HAP-1 (cell line): ENCODE measurements at regions not wholly inside any gene's neighbourhood (a gene's known extent, or its start where the extent isn't known, plus 50 kb on each side); places are given as distances from the start of the nearest gene placed in this dataset.
A peak's percentile ranks its signal among the peaks of the same experiment; 100 is the strongest.

Source experiments
- DNase-seq, 2 experiments: peaks; one replicate each; pipeline ENCODE4 v3.0.0-alpha.2; 2016 to 2020; ENCODE audit warnings: low spot score in 2 of 2
- H3K27me3 ChIP-seq: fragments of 250-450 bp; sonication (Bioruptor Pico); 2 replicates; pipeline ENCODE4 v1.5.1; 2020; ENCODE audit warnings: low read depth, mild to moderate bottlenecking, moderate library complexity
- H3K36me3 ChIP-seq: fragments of 250-450 bp; sonication (Bioruptor Pico); replicated peaks from 2 replicates; pipeline ENCODE4 v1.5.1; 2020; ENCODE audit warnings: mild to moderate bottlenecking
- H3K4me1 ChIP-seq: fragments of 250-450 bp; sonication (Bioruptor Pico); 2 replicates; pipeline ENCODE4 v1.5.1; 2020; ENCODE audit warnings: mild to moderate bottlenecking
- H3K4me3 ChIP-seq: fragments of 250-450 bp; sonication (Bioruptor Pico); 2 replicates; pipeline ENCODE4 v1.5.1; 2020; ENCODE audit warnings: mild to moderate bottlenecking, moderate library complexity
- H3K9me3 ChIP-seq: fragments of 250-450 bp; sonication (Bioruptor Pico); 2 replicates; pipeline ENCODE4 v1.5.1; 2020; ENCODE audit warnings: mild to moderate bottlenecking, moderate library complexity
- in situ Hi-C: fragments of 300-500 bp; cut with MboI; formaldehyde crosslinking; loops from 3 replicates; pipeline ENCODE4 v1.14.3; 2020; ENCODE audit warnings: low sequenced_read_pairs, inconsistent platforms, mixed read lengths

- Histone ChIP-seq H3K27me3 (no peaks in the 10 kb centered on the region), H3K36me3 (no peaks in the 10 kb centered on the region), H3K4me3 (no peak overlapping the region), H3K9me3 (no peaks in the 10 kb centered on the region), H3K4me1 (no peaks in the 10 kb centered on the region)
- in situ Hi-C loops, result no loop called here
- DNase-seq, result no peak
These were observed 128.9 kb upstream of the PROKR2 start for GRCh38 chr20:5445611-5446010.

- no peak for DNase-seq
- in situ Hi-C loops, result no loop called here
- Histone ChIP-seq H3K4me3 (no peak overlapping the region), H3K9me3 (no peaks in the 10 kb centered on the region), H3K4me1 (no peaks in the 10 kb centered on the region), H3K27me3 (no peaks in the 10 kb centered on the region), H3K36me3 (no peaks in the 10 kb centered on the region)
These were observed 125.3 kb upstream of the PROKR2 start for GRCh38 chr20:5442101-5442500.

GRCh38 chr20:5434116-5434515 lies 117.4 kb upstream of the PROKR2 start:
- in situ Hi-C loops, result no loop called here
- H3K9me3 ChIP-seq, result no peaks in the 10 kb centered on the region
- no peak overlapping the region for H3K4me3 ChIP-seq
- H3K4me1 ChIP-seq, result no peaks in the 10 kb centered on the region
- no peaks in the 10 kb centered on the region for H3K36me3 ChIP-seq
- H3K27me3 ChIP-seq, result no peaks in the 10 kb centered on the region; the same call in 1 of the 2 replicates
- DNase-seq, result no peak

GRCh38 chr20:5433352-5433751 lies 116.6 kb upstream of the PROKR2 start:
- no peak for DNase-seq
- H3K36me3 ChIP-seq, result no peaks in the 10 kb centered on the region
- H3K4me1 ChIP-seq, result no peaks in the 10 kb centered on the region
- no peak overlapping the region for H3K4me3 ChIP-seq
- H3K27me3 ChIP-seq, result no peaks in the 10 kb centered on the region; the same call in 1 of the 2 replicates
- H3K9me3 ChIP-seq, result no peaks in the 10 kb centered on the region
- in situ Hi-C loops, result no loop called here

GRCh38 chr20:5432030-5432429 lies 115.3 kb upstream of the PROKR2 start:
- Histone ChIP-seq H3K27me3 (no peaks in the 10 kb centered on the region; the same call in 1 of the 2 replicates), H3K9me3 (no peaks in the 10 kb centered on the region), H3K36me3 (no peaks in the 10 kb centered on the region), H3K4me3 (no peak overlapping the region), H3K4me1 (no peaks in the 10 kb centered on the region)
- in situ Hi-C loops, result no loop called here
- DNase-seq, result no peak

- Histone ChIP-seq H3K9me3 (no peaks in the 10 kb centered on the region), H3K4me3 (no peak overlapping the region), H3K27me3 (no peaks in the 10 kb centered on the region; the same call in 1 of the 2 replicates), H3K4me1 (no peaks in the 10 kb centered on the region), H3K36me3 (no peaks in the 10 kb centered on the region)
- in situ Hi-C loops, result no loop called here
- DNase-seq, result no peak
These were observed 113.9 kb upstream of the PROKR2 start for GRCh38 chr20:5430670-5431069.

- in situ Hi-C loops, result no loop called here
- Histone ChIP-seq H3K4me1 (no peaks in the 10 kb centered on the region), H3K36me3 (no peaks in the 10 kb centered on the region), H3K4me3 (no peak overlapping the region), H3K27me3 (no peaks in the 10 kb centered on the region; the same call in 1 of the 2 replicates), H3K9me3 (no peaks in the 10 kb centered on the region; the same call in 1 of the 2 replicates)
- no peak for DNase-seq
These were observed 109.3 kb upstream of the PROKR2 start for GRCh38 chr20:5426026-5426425.

GRCh38 chr20:5416086-5416485 lies 99.3 kb upstream of the PROKR2 start:
- Histone ChIP-seq H3K36me3 (no peaks in the 10 kb centered on the region), H3K27me3 (no peaks in the 10 kb centered on the region), H3K4me3 (no peak overlapping the region), H3K9me3 (no peaks in the 10 kb centered on the region), H3K4me1 (no peaks in the 10 kb centered on the region)
- no peak for DNase-seq
- in situ Hi-C loops, result no loop called here

- in situ Hi-C loops, result no loop called here
- H3K4me1 ChIP-seq, result no peaks in the 10 kb centered on the region
- DNase-seq, result no peak
- H3K36me3 ChIP-seq, result no peaks in the 10 kb centered on the region
- no peaks in the 10 kb centered on the region for H3K9me3 ChIP-seq
- no peak overlapping the region for H3K4me3 ChIP-seq
- no peaks in the 10 kb centered on the region for H3K27me3 ChIP-seq
These were observed 96.6 kb upstream of the PROKR2 start for GRCh38 chr20:5413394-5413793.

- no peak for DNase-seq
These were observed 93.7 kb upstream of the PROKR2 start for GRCh38 chr20:5410470-5410869.

GRCh38 chr20:5402903-5403531 lies 86.3 kb upstream of the PROKR2 start:
- DNase-seq, result peak; percentile 5 to 61
- H3K36me3 ChIP-seq, result no peaks in the 10 kb centered on the region
- no peak overlapping the region for H3K4me3 ChIP-seq
- in situ Hi-C loops, result no loop called here
- no peaks in the 10 kb centered on the region for H3K4me1 ChIP-seq
- no peaks in the 10 kb centered on the region for H3K9me3 ChIP-seq
- no peaks in the 10 kb centered on the region for H3K27me3 ChIP-seq

More at GRCh38 chr20:5410470-5410869, 93.7 kb upstream of the PROKR2 start:
- Histone ChIP-seq H3K36me3 (no peaks in the 10 kb centered on the region), H3K27me3 (no peaks in the 10 kb centered on the region), H3K4me1 (no peaks in the 10 kb centered on the region), H3K9me3 (no peaks in the 10 kb centered on the region), H3K4me3 (no peak overlapping the region)
- in situ Hi-C loops, result no loop called here

GRCh38 chr20:5401277-5401875 lies 84.6 kb upstream of the PROKR2 start:
- H3K4me1 ChIP-seq, result no peaks in the 10 kb centered on the region
- no peak overlapping the region for H3K4me3 ChIP-seq
- in situ Hi-C loops, result no loop called here
- H3K36me3 ChIP-seq, result no peaks in the 10 kb centered on the region
- no peaks in the 10 kb centered on the region for H3K9me3 ChIP-seq
- no peaks in the 10 kb centered on the region for H3K27me3 ChIP-seq
- DNase-seq, result no peak

- peak in 1 of 2 experiments; percentile 43 for DNase-seq
- H3K9me3 ChIP-seq, result no peaks in the 10 kb centered on the region
- no peaks in the 10 kb centered on the region for H3K4me1 ChIP-seq
- H3K36me3 ChIP-seq, result no peaks in the 10 kb centered on the region
- in situ Hi-C loops, result no loop called here
- no peaks in the 10 kb centered on the region for H3K27me3 ChIP-seq
- H3K4me3 ChIP-seq, result no peak overlapping the region
These were observed 83.5 kb upstream of the PROKR2 start for GRCh38 chr20:5400164-5400762.

- Histone ChIP-seq H3K4me3 (no peak overlapping the region), H3K4me1 (no peaks in the 10 kb centered on the region), H3K27me3 (no peaks in the 10 kb centered on the region), H3K36me3 (no peaks in the 10 kb centered on the region), H3K9me3 (no peaks in the 10 kb centered on the region)
- in situ Hi-C loops, result no loop called here
- no peak for DNase-seq
These were observed 80.6 kb upstream of the PROKR2 start for GRCh38 chr20:5397393-5397792.
